ENCODE measurements at regions not wholly inside any gene's neighbourhood (a gene's known extent, or its start where the extent isn't known, plus 50 kb on each side); places are given as distances from the start of the nearest gene placed in this dataset.

DNA sequence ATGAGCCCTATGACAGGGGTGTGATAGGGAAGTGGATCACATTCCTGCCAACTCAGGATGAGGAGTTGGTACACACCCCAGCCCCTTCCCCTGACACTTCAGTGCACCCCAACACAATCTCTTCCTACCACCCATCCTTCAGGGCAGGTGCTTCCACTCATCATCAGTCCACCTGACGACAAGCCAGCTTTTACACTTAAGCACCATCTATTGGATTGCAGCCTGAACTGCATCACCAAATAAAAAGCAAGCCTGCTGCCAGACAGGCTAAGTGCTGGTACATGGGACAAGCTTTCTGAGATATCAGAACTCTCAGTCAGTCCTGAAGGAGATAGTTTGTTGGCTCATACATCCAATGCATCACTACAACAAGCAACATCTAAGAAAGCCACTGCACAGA lies 69.0 kb upstream of the TMEM200A start:
- no peak for DNase-seq (ENCODE audit: low read depth)
- TF ChIP-seq CTCF (IDR thresholded peaks at IDR 0.05; ENCODE audit: insufficient read depth, low read depth, low read length): no peak
- no peak overlapping the region for H3K4me3 ChIP-seq (ENCODE audit: low read depth, low read length)

GRCh38 chr6:130293800-130294199 lies 71.0 kb upstream of the SAMD3 start:
- DNase-seq (ENCODE audit: low read depth): peak; percentile 69
- TF ChIP-seq CTCF (IDR thresholded peaks at IDR 0.05; ENCODE audit: insufficient read depth, low read depth, low read length): peak; percentile 69
- H3K4me3 ChIP-seq (ENCODE audit: low read depth, low read length): no peak overlapping the region

GRCh38 chr6:130288065-130288464 lies 65.3 kb upstream of the SAMD3 start:
- no peak for DNase-seq (ENCODE audit: low read depth)
- H3K4me3 ChIP-seq (ENCODE audit: low read depth, low read length): no peak overlapping the region
- no peak for TF ChIP-seq CTCF (IDR thresholded peaks at IDR 0.05; ENCODE audit: insufficient read depth, low read depth, low read length)

DNA sequence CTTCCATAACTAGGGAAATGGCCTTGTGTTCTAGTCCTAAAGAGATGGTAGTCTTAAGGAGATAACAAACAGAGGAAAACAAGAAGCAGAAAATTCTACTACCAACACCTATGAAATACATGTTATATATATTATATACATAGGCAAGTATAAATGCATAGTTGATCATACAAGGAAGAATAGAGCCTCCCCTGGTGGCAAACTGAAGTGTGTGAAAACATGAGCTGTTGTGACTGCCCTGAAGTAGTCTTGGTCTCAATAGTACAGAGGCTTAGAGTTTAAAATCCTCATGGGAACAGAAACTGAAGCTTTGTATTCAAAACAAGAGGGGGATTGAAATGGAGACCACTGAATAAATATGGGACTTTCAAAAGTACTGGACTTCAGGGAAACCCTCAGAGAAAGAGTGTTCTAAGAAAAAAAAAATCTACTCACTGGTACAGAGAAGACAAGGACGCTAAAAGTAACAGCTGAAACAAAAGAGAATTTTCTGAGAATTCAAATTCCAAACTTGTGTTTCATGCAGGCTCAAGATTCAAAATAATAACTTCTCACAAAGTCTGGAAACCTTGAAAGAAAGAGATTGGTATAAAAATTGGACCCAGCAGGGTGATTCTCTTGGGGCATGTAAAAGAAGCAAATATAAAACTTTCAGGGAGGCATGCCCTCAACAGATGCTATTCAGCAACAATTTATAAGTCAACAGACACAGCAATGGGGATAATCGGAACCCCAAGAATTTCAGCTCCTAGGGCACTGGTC lies 59.7 kb upstream of the SAMD3 start:
- peak; percentile 48 for DNase-seq (ENCODE audit: low read depth)
- H3K4me3 ChIP-seq (ENCODE audit: low read depth, low read length): no peak overlapping the region
- peak; percentile 71 for TF ChIP-seq CTCF (IDR thresholded peaks at IDR 0.05; ENCODE audit: insufficient read depth, low read depth, low read length)

DNA sequence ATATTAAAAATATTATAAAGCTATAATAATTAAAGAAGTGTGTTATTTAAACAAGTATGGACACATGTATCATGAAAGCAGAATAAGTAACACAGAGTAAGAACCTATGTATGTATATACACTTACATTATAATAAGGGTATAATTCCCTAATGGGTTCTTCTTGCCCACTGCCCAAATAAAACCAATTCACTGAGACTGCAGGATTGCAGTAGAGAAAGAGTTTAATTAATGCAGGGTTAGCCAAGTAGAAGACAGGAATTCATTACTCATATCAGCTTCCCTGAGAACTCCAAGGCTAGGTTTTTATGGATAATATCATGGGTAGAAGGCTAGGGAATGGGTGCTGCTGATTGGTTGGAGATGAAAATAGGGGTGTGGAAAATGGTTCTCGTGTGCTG lies 53.8 kb upstream of the SAMD3 start:
- H3K4me3 ChIP-seq (ENCODE audit: low read depth, low read length): no peak overlapping the region
- TF ChIP-seq CTCF (IDR thresholded peaks at IDR 0.05; ENCODE audit: insufficient read depth, low read depth, low read length): no peak
- DNase-seq (ENCODE audit: low read depth): no peak

- no peak for TF ChIP-seq CTCF (IDR thresholded peaks at IDR 0.05; ENCODE audit: insufficient read depth, low read depth, low read length)
These were observed 51.3 kb upstream of the SAMD3 start for GRCh38 chr6:130274007-130274406.

More at GRCh38 chr6:130274007-130274406, 51.3 kb upstream of the SAMD3 start:
- no peak overlapping the region for H3K4me3 ChIP-seq (ENCODE audit: low read depth, low read length)
- no peak for DNase-seq (ENCODE audit: low read depth)

All from fibroblast of villous mesenchyme (primary cell).